ENCODE measurements at regions not wholly inside any gene's neighbourhood (a gene's known extent, or its start where the extent isn't known, plus 50 kb on each side); places are given as distances from the start of the nearest gene placed in this dataset.

DNA sequence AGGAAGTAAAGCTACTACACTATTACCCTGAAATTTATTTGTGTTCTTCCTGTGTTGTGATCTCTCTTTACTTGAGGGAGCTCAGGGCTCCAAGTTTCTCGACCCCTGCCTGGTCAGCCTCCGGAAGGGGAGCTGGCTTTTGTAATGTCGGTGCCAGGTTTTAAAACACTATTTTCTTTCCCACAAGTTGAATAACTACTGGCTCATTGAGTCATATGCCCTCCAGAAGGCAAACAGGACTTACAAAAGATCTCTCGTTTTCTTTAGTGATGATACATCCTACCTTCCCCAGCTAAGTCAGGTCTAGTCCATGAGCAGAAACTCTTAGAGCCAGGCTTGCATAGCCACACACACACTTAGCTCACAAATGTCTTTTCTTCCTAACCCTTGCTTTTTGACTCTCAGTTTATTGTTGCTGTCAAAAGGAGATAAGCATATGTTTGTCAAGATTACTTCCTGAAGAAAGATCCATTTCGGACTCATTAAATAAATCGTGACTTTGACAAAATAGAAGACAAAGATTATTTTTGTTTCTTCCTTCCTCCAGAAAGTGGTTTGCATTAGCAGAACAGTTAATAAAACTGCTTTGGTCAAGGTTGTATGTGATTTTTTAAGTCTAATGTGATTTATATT lies 209.8 kb upstream of the FLRT2 start:
- no peak overlapping the region for H3K9ac ChIP-seq
- H3F3A ChIP-seq (ENCODE audit: insufficient read depth): peaks cover 47% of the 10 kb centered on the region
- no peaks in the 10 kb centered on the region for H3K27me3 ChIP-seq (replicated peaks; ENCODE audit: insufficient read depth)
- in situ Hi-C loops (cut with MboI): no loop called here
- H4K20me1 ChIP-seq (ENCODE audit: insufficient read depth): no peaks in the 10 kb centered on the region
- H3K9me3 ChIP-seq (ENCODE audit: low read depth): no peaks in the 10 kb centered on the region
- no peaks in the 10 kb centered on the region for H3K79me2 ChIP-seq (ENCODE audit: insufficient read depth)
- H3K4me3 ChIP-seq: peak overlapping the region; percentile 12; the same call in 1 of the 2 replicates
- peak overlapping the region; percentile 60 for H2AFZ ChIP-seq
- 34 to 42% methylated on average over 6 of the region's 6 CpGs for WGBS, 2 experiments (ENCODE audit: low coverage in 1 of 2, low lambda C conversion rate in 2 of 2, missing lambda C conversion rate in 2 of 2)
- H3K4me2 ChIP-seq (ENCODE audit: unreplicated experiment): peak overlapping the region; percentile 21
- H3K9me2 ChIP-seq (ENCODE audit: insufficient read depth): no peaks in the 10 kb centered on the region
- H3K36me3 ChIP-seq (ENCODE audit: low read depth): no peaks in the 10 kb centered on the region
- no peak for TF ChIP-seq EZH2 (IDR thresholded peaks at IDR 0.05; ENCODE audit: insufficient read depth, poor library complexity, severe bottlenecking)
- TF ChIP-seq EZH2phosphoT487 (IDR thresholded peaks at IDR 0.05; ENCODE audit: insufficient read depth, low read depth): no peak
- H3K4me1 ChIP-seq (ENCODE audit: insufficient read depth): peaks cover 51% of the 10 kb centered on the region
- H3K27ac ChIP-seq: peak overlapping the region; percentile 46
- peak; percentile 83 for DNase-seq

DNA sequence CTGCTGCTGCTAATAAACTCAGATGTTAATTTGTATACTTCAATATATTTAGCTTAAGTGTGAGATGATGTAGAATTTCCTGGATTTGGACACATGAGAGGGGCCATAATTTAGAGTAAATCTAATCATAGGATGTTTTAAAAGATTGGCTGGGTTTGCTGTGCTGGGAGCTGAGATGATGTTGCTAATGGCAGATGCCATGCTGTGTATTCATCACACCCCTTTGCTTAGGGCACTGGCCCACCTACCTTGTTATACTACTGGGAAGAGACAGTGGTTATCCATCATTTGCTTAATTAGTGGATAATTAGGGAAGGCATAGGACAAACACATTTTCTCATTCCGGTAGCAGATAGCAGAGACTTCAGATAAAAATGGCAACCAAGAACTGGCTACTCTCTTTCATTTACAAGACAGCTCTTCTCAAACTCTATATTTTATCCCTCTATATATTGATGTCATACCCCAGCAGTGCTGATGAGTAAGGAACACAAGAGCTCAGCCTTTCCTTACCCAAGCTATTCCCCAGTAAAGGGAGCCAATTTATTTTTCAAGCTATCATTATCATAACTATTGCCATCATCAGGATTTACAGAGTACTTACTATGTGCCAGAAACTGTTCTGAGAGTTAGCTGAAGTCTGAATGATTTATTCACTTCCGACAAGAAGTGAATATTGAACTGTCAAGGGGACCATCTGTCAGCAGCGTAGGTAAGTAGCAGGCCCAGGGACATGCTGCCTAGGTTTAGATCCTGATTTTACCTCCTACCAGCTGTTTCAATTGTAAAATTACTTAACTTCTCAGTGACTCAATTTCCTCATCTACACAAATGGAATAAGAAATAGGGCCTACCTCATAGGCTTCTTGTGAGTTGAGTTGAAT lies 204.6 kb upstream of the FLRT2 start:
- in situ Hi-C loops (cut with MboI): no loop called here
- DNase-seq: no peak
- H3K36me3 ChIP-seq (ENCODE audit: low read depth): no peaks in the 10 kb centered on the region
- H3K9me2 ChIP-seq (ENCODE audit: insufficient read depth): no peaks in the 10 kb centered on the region
- no peak overlapping the region for H3K9ac ChIP-seq
- WGBS, 2 experiments (ENCODE audit: low coverage in 1 of 2, low lambda C conversion rate in 2 of 2, missing lambda C conversion rate in 2 of 2): 85 to 86% methylated on average over 3 of the region's 3 CpGs
- H2AFZ ChIP-seq: no peak overlapping the region
- peaks cover 5% of the 10 kb centered on the region for H3F3A ChIP-seq (ENCODE audit: insufficient read depth)
- peaks cover 3% of the 10 kb centered on the region for H3K4me1 ChIP-seq (ENCODE audit: insufficient read depth)
- no peak for TF ChIP-seq EZH2phosphoT487 (IDR thresholded peaks at IDR 0.05; ENCODE audit: insufficient read depth, low read depth)
- no peak overlapping the region for H3K4me3 ChIP-seq
- no peaks in the 10 kb centered on the region for H3K27me3 ChIP-seq (replicated peaks; ENCODE audit: insufficient read depth)
- no peaks in the 10 kb centered on the region for H3K9me3 ChIP-seq (ENCODE audit: low read depth)
- H3K79me2 ChIP-seq (ENCODE audit: insufficient read depth): no peaks in the 10 kb centered on the region
- H3K4me2 ChIP-seq (ENCODE audit: unreplicated experiment): no peak overlapping the region
- H4K20me1 ChIP-seq (ENCODE audit: insufficient read depth): no peaks in the 10 kb centered on the region
- H3K27ac ChIP-seq: no peak overlapping the region

DNA sequence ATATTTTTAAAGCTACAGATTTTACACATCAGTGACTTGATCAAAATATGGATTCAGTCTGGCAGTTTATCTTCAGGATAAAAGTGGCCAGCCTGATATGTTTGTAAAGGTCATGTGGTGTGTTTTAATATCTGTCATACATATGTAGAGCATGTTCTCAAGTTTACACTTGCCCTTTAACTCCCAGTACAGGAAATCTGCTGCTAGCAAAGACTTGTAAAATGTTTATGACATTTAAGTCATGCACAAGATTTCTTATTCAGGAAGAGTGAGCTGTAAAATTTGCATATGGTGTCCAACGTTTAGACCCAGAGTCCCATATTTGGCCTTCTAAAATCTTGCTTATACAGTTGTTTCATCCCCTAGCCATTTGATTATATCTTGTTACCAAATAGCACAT lies 197.5 kb upstream of the FLRT2 start:
- no peak overlapping the region for H3K4me2 ChIP-seq (ENCODE audit: unreplicated experiment)
- in situ Hi-C loops (cut with MboI): no loop called here

DNA sequence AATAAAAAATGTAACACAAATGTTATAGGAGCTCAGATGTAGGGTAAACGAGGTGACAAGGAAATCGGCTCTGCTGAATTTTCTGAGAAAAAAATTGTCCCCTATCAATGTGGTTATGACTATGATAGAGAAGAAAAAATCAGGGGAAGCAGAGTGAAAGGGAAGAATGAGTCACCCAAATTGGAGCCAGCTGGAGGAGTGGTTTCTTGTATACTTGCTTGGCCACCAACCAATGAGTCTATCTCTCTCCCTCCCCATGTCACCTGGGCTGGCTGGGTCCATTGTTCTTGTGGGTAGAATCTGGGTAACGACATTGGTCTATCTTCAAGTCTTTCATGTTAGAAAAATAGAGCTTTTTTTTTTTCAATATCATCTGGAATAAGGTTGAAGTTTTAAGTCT lies 196.6 kb upstream of the FLRT2 start:
- Histone ChIP-seq H3K4me2 (ENCODE audit: unreplicated experiment) (no peak overlapping the region), H3K36me3 (ENCODE audit: low read depth) (no peaks in the 10 kb centered on the region), H3F3A (ENCODE audit: insufficient read depth) (no peaks in the 10 kb centered on the region), H3K27ac (no peak overlapping the region), H3K4me1 (ENCODE audit: insufficient read depth) (no peaks in the 10 kb centered on the region), H3K9me2 (ENCODE audit: insufficient read depth) (no peaks in the 10 kb centered on the region), H2AFZ (no peak overlapping the region), H3K4me3 (no peak overlapping the region), H4K20me1 (ENCODE audit: insufficient read depth) (no peaks in the 10 kb centered on the region), H3K27me3 (replicated peaks; ENCODE audit: insufficient read depth) (no peaks in the 10 kb centered on the region), H3K9ac (no peak overlapping the region), H3K79me2 (ENCODE audit: insufficient read depth) (no peaks in the 10 kb centered on the region), H3K9me3 (ENCODE audit: low read depth) (no peaks in the 10 kb centered on the region)
- 73 to 76% methylated on average over 3 of the region's 3 CpGs for WGBS, 2 experiments (ENCODE audit: low coverage in 1 of 2, low lambda C conversion rate in 2 of 2, missing lambda C conversion rate in 2 of 2)
- peak; percentile 80 for DNase-seq
- TF ChIP-seq EZH2 (IDR thresholded peaks at IDR 0.05; ENCODE audit: insufficient read depth, poor library complexity, severe bottlenecking): no peak
- TF ChIP-seq EZH2phosphoT487 (IDR thresholded peaks at IDR 0.05; ENCODE audit: insufficient read depth, low read depth): no peak
- in situ Hi-C loops (cut with MboI): no loop called here

More for the DNA sequence above, 197.5 kb upstream of the FLRT2 start:
- no peak overlapping the region for H3K27ac ChIP-seq
- H3K9ac ChIP-seq: no peak overlapping the region
- H3K36me3 ChIP-seq (ENCODE audit: low read depth): no peaks in the 10 kb centered on the region
- no peaks in the 10 kb centered on the region for H3K79me2 ChIP-seq (ENCODE audit: insufficient read depth)
- DNase-seq: no peak
- H3K27me3 ChIP-seq (replicated peaks; ENCODE audit: insufficient read depth): no peaks in the 10 kb centered on the region
- no peaks in the 10 kb centered on the region for H3K9me2 ChIP-seq (ENCODE audit: insufficient read depth)
- no peaks in the 10 kb centered on the region for H3F3A ChIP-seq (ENCODE audit: insufficient read depth)
- no peaks in the 10 kb centered on the region for H4K20me1 ChIP-seq (ENCODE audit: insufficient read depth)
- no peaks in the 10 kb centered on the region for H3K9me3 ChIP-seq (ENCODE audit: low read depth)
- no peaks in the 10 kb centered on the region for H3K4me1 ChIP-seq (ENCODE audit: insufficient read depth)
- 48 to 50% methylated on average over 1 of the region's 1 CpG for WGBS, 2 experiments (ENCODE audit: low coverage in 1 of 2, low lambda C conversion rate in 2 of 2, missing lambda C conversion rate in 2 of 2)
- H2AFZ ChIP-seq: no peak overlapping the region
- H3K4me3 ChIP-seq: no peak overlapping the region
- TF ChIP-seq EZH2phosphoT487 (IDR thresholded peaks at IDR 0.05; ENCODE audit: insufficient read depth, low read depth): no peak
- TF ChIP-seq EZH2 (IDR thresholded peaks at IDR 0.05; ENCODE audit: insufficient read depth, poor library complexity, severe bottlenecking): no peak
